ENCODE measurements at regions not wholly inside any gene's neighbourhood (a gene's known extent, or its start where the extent isn't known, plus 50 kb on each side); places are given as distances from the start of the nearest gene placed in this dataset.
A peak's percentile ranks its signal among the peaks of the same experiment; 100 is the strongest.

DNA sequence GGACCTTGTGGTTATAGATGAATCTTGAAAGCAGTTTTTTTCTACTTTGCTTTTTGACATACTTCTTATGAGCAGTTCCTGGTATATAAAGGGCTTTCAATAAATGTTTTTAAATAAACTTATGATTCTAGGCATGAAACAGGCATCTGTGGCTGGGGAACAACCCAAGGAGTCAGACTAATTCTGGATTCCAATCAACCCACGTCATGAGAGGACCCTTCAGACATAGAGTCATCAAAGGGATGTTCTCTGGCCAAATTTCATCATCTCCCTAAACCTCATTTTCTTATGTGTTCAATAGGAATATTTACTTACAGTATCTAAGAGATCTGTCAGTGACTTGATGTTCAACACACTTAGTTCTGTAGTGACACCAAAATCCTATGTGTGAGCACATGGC, 243.8 kb upstream of the ZNF462 start:
- DNase-seq (ENCODE audit: low spot score) = peak; percentile 46
- TF ChIP-seq, protein P1, sequence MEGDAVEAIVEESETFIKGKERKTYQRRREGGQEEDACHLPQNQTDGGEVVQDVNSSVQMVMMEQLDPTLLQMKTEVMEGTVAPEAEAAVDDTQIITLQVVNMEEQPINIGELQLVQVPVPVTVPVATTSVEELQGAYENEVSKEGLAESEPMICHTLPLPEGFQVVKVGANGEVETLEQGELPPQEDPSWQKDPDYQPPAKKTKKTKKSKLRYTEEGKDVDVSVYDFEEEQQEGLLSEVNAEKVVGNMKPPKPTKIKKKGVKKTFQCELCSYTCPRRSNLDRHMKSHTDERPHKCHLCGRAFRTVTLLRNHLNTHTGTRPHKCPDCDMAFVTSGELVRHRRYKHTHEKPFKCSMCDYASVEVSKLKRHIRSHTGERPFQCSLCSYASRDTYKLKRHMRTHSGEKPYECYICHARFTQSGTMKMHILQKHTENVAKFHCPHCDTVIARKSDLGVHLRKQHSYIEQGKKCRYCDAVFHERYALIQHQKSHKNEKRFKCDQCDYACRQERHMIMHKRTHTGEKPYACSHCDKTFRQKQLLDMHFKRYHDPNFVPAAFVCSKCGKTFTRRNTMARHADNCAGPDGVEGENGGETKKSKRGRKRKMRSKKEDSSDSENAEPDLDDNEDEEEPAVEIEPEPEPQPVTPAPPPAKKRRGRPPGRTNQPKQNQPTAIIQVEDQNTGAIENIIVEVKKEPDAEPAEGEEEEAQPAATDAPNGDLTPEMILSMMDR (conservative IDR thresholded peaks at IDR 0.05; ENCODE audit: low read depth) = no peak
- POLR2A ChIA-PET (ENCODE audit: low non-redundant PET) = no interaction called here
- CTCF ChIA-PET = no interaction called here
- H3K27ac ChIP-seq = no peak overlapping the region

DNA sequence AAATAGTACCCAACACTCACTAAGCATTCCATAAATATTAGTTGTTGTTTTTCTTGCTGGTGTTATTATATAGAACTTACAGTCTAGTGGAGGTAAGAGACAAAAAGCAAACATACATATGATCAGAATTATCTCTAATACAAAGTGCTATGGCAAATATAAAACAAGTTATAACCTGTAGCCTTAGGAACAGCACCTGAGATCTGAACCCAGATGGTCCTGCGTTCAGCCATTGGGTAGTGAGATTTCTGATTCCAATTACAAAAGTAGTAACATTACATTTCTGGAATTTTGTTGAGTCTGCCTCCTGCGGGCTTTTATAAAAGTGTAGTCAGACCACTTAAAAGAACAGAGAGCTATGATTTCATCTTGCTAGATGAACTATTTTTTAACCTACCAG, 242.9 kb upstream of the ZNF462 start:
- POLR2A ChIA-PET (ENCODE audit: low non-redundant PET) = no interaction called here
- no peak for DNase-seq (ENCODE audit: low spot score)
- CTCF ChIA-PET = interaction anchor here (0.6 kb wide), 1 partner anchor 14 kb away, joined by 6 read pairs; no protein-coding TSS in a partner anchor

GRCh38 chr9:106620866-106621265, 242.1 kb upstream of the ZNF462 start:
- TF ChIP-seq, protein P1 (conservative IDR thresholded peaks at IDR 0.05; ENCODE audit: low read depth) = no peak
- no peak overlapping the region for H3K27ac ChIP-seq
- ChIA-PET CTCF (interaction anchor here (0.5 kb wide), 1 partner anchor 12 kb away, joined by 3 read pairs; no protein-coding TSS in a partner anchor), POLR2A (ENCODE audit: low non-redundant PET) (no interaction called here)
- DNase-seq (ENCODE audit: low spot score) = no peak

More for the DNA sequence above, 242.9 kb upstream of the ZNF462 start:
- H3K27ac ChIP-seq = no peak overlapping the region
- TF ChIP-seq, protein P1 (conservative IDR thresholded peaks at IDR 0.05; ENCODE audit: low read depth) = no peak

- POLR2A ChIA-PET (ENCODE audit: low non-redundant PET) = no interaction called here
- DNase-seq (ENCODE audit: low spot score) = no peak
These were observed 241.4 kb upstream of the ZNF462 start for GRCh38 chr9:106621313-106622163.

DNA sequence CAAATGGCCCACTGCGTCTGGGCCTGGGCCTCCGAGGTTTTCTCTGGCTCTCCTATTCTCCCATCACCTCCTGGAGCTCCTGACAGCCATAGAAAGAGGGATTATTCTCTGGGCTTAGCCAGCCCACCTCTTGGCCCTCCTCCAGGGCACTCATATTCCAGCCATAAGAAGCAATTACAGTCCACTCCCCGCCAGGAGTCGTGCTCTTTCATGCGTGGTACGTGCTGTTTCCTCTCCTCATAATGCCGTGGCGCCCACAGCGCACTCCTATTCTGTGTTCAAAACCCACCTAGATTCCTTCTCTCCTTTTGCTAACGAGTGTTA, 240.8 kb upstream of the ZNF462 start:
- ChIA-PET POLR2A (ENCODE audit: low non-redundant PET) (no interaction called here), CTCF (interaction anchor here (0.7 kb wide), 1 partner anchor 71 kb away, joined by 12 read pairs; no protein-coding TSS in a partner anchor)
- no peak overlapping the region for H3K27ac ChIP-seq
- DNase-seq (ENCODE audit: low spot score) = no peak
- TF ChIP-seq, protein P1 (conservative IDR thresholded peaks at IDR 0.05; ENCODE audit: low read depth) = no peak

More at GRCh38 chr9:106621313-106622163, 241.4 kb upstream of the ZNF462 start:
- H3K27ac ChIP-seq = no peak overlapping the region
- CTCF ChIA-PET = interaction anchor here (0.7 kb wide), 1 partner anchor 70 kb away, joined by 12 read pairs; no protein-coding TSS in a partner anchor
- TF ChIP-seq, protein P1 (conservative IDR thresholded peaks at IDR 0.05; ENCODE audit: low read depth) = no peak

GRCh38 chr9:106623558-106623957, 239.4 kb upstream of the ZNF462 start:
- no peak for DNase-seq (ENCODE audit: low spot score)
- ChIA-PET CTCF (no interaction called here), POLR2A (ENCODE audit: low non-redundant PET) (no interaction called here)
- TF ChIP-seq, protein P1 (conservative IDR thresholded peaks at IDR 0.05; ENCODE audit: low read depth) = no peak
- no peak overlapping the region for H3K27ac ChIP-seq
